Natural killer cell (primary cell): ENCODE measurements at regions not wholly inside any gene's neighbourhood (a gene's known extent, or its start where the extent isn't known, plus 50 kb on each side); places are given as distances from the start of the nearest gene placed in this dataset.

ENCODE experiments used
- ATAC-seq, 3 donors: fragments of 150-1000 bp in 2 of 3; fragments of 200-7000 bp in 1 of 3; cut with Tn5 transposase; 1 replicate in 1 of 3; 2 replicates in 2 of 3; pipeline ENCODE4 v1.10.0; 2021; ENCODE audit warnings: mild to moderate bottlenecking in 2 of 3, moderate library complexity in 2 of 3
- DNase-seq, 2 donors: peaks; one replicate each; pipeline versions ENCODE4 v3.0.0 to v3.0.0-alpha.2; 2013 to 2021; ENCODE audit warnings: mixed read lengths in 1 of 2
- H3K27ac ChIP-seq: one replicate; pipeline ENCODE4 v1.5.1; 2013; ENCODE audit warnings: mild to moderate bottlenecking, low read length
- H3K27me3 ChIP-seq: one replicate; pipeline ENCODE4 v1.6.1; 2013; ENCODE audit warnings: low read length; ENCODE audit not compliant: control insufficient read depth, insufficient read depth
- H3K36me3 ChIP-seq: one replicate; pipeline ENCODE4 v1.6.1; 2013; ENCODE audit warnings: low read length; ENCODE audit not compliant: control insufficient read depth, insufficient read depth
- H3K4me1 ChIP-seq: one replicate; pipeline ENCODE4 v1.6.1; 2013; ENCODE audit warnings: low read length; ENCODE audit not compliant: control insufficient read depth, insufficient read depth
- H3K4me3 ChIP-seq: one replicate; pipeline ENCODE4 v1.5.1; 2013; ENCODE audit warnings: low read length
- H3K9me3 ChIP-seq: one replicate; pipeline ENCODE4 v1.6.1; 2013; ENCODE audit warnings: low read length; ENCODE audit not compliant: control insufficient read depth, insufficient read depth
- H3K27ac Mint-ChIP-seq, 2 donors: one replicate each; pipeline ENCODE4 v1.8.0; 2022; ENCODE audit warnings: mild to moderate bottlenecking in 2 of 2, mixed read lengths in 2 of 2, moderate library complexity in 1 of 2
- H3K27me3 Mint-ChIP-seq, 2 donors: one replicate each; pipeline ENCODE4 v1.8.0; 2022; ENCODE audit warnings: low read depth in 2 of 2, mixed read lengths in 2 of 2
- H3K36me3 Mint-ChIP-seq: one replicate; pipeline ENCODE4 v1.8.0; 2022; ENCODE audit warnings: mixed read lengths
- H3K4me1 Mint-ChIP-seq, 2 donors: one replicate each; pipeline ENCODE4 v1.8.0; 2022; ENCODE audit warnings: mixed read lengths in 2 of 2
- H3K4me3 Mint-ChIP-seq: one replicate; pipeline ENCODE4 v1.8.0; 2022; ENCODE audit warnings: mild to moderate bottlenecking, moderate library complexity, mixed read lengths
- H3K9me3 Mint-ChIP-seq, 2 donors: one replicate each; pipeline ENCODE4 v1.8.0; 2022; ENCODE audit warnings: mixed read lengths in 2 of 2
- CTCF ChIP-seq: fragments of 200-600 bp; IDR thresholded peaks from one replicate; pipeline ENCODE4 v1.8.0; 2022; ENCODE audit warnings: antibody characterized with exemption
- WGBS: methylation state at CpG from one replicate; pipeline ENCODE4 v1.1.7; 2013; ENCODE audit warnings: missing lambda C conversion rate; ENCODE audit not compliant: insufficient coverage; 5-methylcytosine and 5-hydroxymethylcytosine counted together
- intact Hi-C: fragments of 100-400 bp; cut with micrococcal nuclease; formaldehyde crosslinking; loops from one replicate; pipeline ENCODE4 v1.14.2; 2022

GRCh38 chr17:79142375-79142774, 67.8 kb downstream of the ENGASE start:
- Histone ChIP-seq H3K27ac (no peak overlapping the region), H3K4me3 (no peak overlapping the region), H3K36me3 (no peaks in the 10 kb centered on the region), H3K27me3 (no peaks in the 10 kb centered on the region), H3K9me3 (no peaks in the 10 kb centered on the region), H3K4me1 (no peaks in the 10 kb centered on the region)
- ATAC-seq: no peak
- Mint-ChIP-seq H3K4me3 (no peak overlapping the region), H3K36me3 (no peaks in the 10 kb centered on the region), H3K27me3 (no peaks in the 10 kb centered on the region), H3K27ac (no peak overlapping the region), H3K9me3 (no peaks in the 10 kb centered on the region), H3K4me1 (peaks cover 0 to 12% of the 10 kb centered on the region in 2 donors)
- no peak for DNase-seq
- intact Hi-C loops: no loop called here
- 74% methylated on average over 13 of the region's 13 CpGs for WGBS
- no peak for TF ChIP-seq CTCF

GRCh38 chr17:79141578-79142355, 67.1 kb downstream of the ENGASE start:
- no peak for TF ChIP-seq CTCF
- Histone ChIP-seq H3K4me3 (no peak overlapping the region), H3K4me1 (no peaks in the 10 kb centered on the region), H3K27me3 (no peaks in the 10 kb centered on the region), H3K27ac (no peak overlapping the region), H3K36me3 (no peaks in the 10 kb centered on the region), H3K9me3 (no peaks in the 10 kb centered on the region)
- Mint-ChIP-seq H3K9me3 (no peaks in the 10 kb centered on the region), H3K4me1 (peaks cover 0 to 12% of the 10 kb centered on the region in 2 donors), H3K36me3 (no peaks in the 10 kb centered on the region), H3K4me3 (no peak overlapping the region), H3K27me3 (no peaks in the 10 kb centered on the region), H3K27ac (no peak overlapping the region)
- intact Hi-C loops: no loop called here
- 71% methylated on average over 24 of the region's 24 CpGs for WGBS
- ATAC-seq (no peak), DNase-seq (no peak)

GRCh38 chr17:79138826-79139225, 64.2 kb downstream of the ENGASE start:
- no peak for TF ChIP-seq CTCF
- Mint-ChIP-seq H3K4me3 (no peak overlapping the region), H3K27ac (no peak overlapping the region), H3K27me3 (no peaks in the 10 kb centered on the region), H3K4me1 (peaks cover 0 to 12% of the 10 kb centered on the region in 2 donors), H3K9me3 (no peaks in the 10 kb centered on the region), H3K36me3 (no peaks in the 10 kb centered on the region)
- Histone ChIP-seq H3K27me3 (no peaks in the 10 kb centered on the region), H3K9me3 (no peaks in the 10 kb centered on the region), H3K36me3 (no peaks in the 10 kb centered on the region), H3K27ac (no peak overlapping the region), H3K4me3 (no peak overlapping the region), H3K4me1 (no peaks in the 10 kb centered on the region)
- 97% methylated on average over 12 of the region's 12 CpGs for WGBS
- DNase-seq (no peak), ATAC-seq (no peak)
- intact Hi-C loops: no loop called here

GRCh38 chr17:79137789-79138165, 63.2 kb downstream of the ENGASE start:
- intact Hi-C loops: no loop called here
- H3K27ac ChIP-seq: no peak overlapping the region
- H3K27me3 ChIP-seq: no peaks in the 10 kb centered on the region
- Mint-ChIP-seq H3K36me3 (no peaks in the 10 kb centered on the region), H3K27ac (no peak overlapping the region), H3K4me3 (no peak overlapping the region), H3K4me1 (peaks cover 0 to 12% of the 10 kb centered on the region in 2 donors), H3K27me3 (no peaks in the 10 kb centered on the region), H3K9me3 (no peaks in the 10 kb centered on the region)
- DNase-seq (no peak), ATAC-seq (no peak)
- no peaks in the 10 kb centered on the region for H3K4me1 ChIP-seq
- H3K9me3 ChIP-seq: no peaks in the 10 kb centered on the region
- no peaks in the 10 kb centered on the region for H3K36me3 ChIP-seq
- no peak for TF ChIP-seq CTCF
- no peak overlapping the region for H3K4me3 ChIP-seq
- WGBS: 68% methylated on average over 22 of the region's 22 CpGs
